Right atrium auricular region (tissue), 2 donors: ENCODE measurements at regions not wholly inside any gene's neighbourhood (a gene's known extent, or its start where the extent isn't known, plus 50 kb on each side); places are given as distances from the start of the nearest gene placed in this dataset.

Experiments
- DNase-seq: peaks from one replicate; pipeline ENCODE4 v3.0.0-alpha.2; 2019; ENCODE audit warnings: low spot score
- H3K27ac ChIP-seq, 2 donors: fragments of 200-600 bp; sonication (generic); 1 replicate in 1 of 2; 2 replicates in 1 of 2; pipeline ENCODE4 v1.5.1; 2016 to 2019
- H3K27me3 ChIP-seq, 2 donors: fragments of 200-600 bp; sonication (generic); one replicate each; pipeline versions ENCODE4 v1.5.1 to v1.6.0; 2017 to 2019
- H3K36me3 ChIP-seq: fragments of 200-600 bp; sonication (generic); one replicate; pipeline ENCODE4 v1.5.1; 2016
- H3K4me1 ChIP-seq, 2 donors: fragments of 200-600 bp; sonication (generic); one replicate each; pipeline versions ENCODE4 v1.5.1 to v1.6.0; 2017 to 2019
- H3K4me3 ChIP-seq, 2 donors: fragments of 200-600 bp; sonication (generic); 1 replicate in 1 of 2; 2 replicates in 1 of 2; pipeline ENCODE4 v1.5.1; 2017 to 2019; ENCODE audit warnings: mild to moderate bottlenecking in 1 of 2, moderate library complexity in 1 of 2
- H3K9me3 ChIP-seq, 2 donors: fragments of 200-600 bp; sonication (generic); one replicate each; pipeline ENCODE4 v1.5.1; 2019
- CTCF ChIP-seq, 2 donors: fragments of 200-600 bp; sonication (generic); IDR thresholded peaks; one replicate each; pipeline ENCODE4 v1.5.1; 2019; ENCODE audit warnings: antibody characterized with exemption in 2 of 2

- H3K4me3 ChIP-seq: no peak overlapping the region
- DNase-seq: no peak
- no peaks in the 10 kb centered on the region for H3K36me3 ChIP-seq
- H3K4me1 ChIP-seq: no peaks in the 10 kb centered on the region
- TF ChIP-seq CTCF (IDR thresholded peaks at IDR 0.05): no peak
- no peak overlapping the region for H3K27ac ChIP-seq
- H3K9me3 ChIP-seq: no peaks in the 10 kb centered on the region
- H3K27me3 ChIP-seq: no peaks in the 10 kb centered on the region
These were observed 1272.2 kb upstream of the LRRTM1 start for GRCh38 chr2:81576713-81577112.

GRCh38 chr2:81551040-81551634 is 1246.6 kb upstream of the LRRTM1 start:
- H3K36me3 ChIP-seq: no peaks in the 10 kb centered on the region
- H3K4me1 ChIP-seq: no peaks in the 10 kb centered on the region
- no peaks in the 10 kb centered on the region for H3K27me3 ChIP-seq
- DNase-seq: no peak
- H3K4me3 ChIP-seq: no peak overlapping the region
- H3K27ac ChIP-seq: no peak overlapping the region
- H3K9me3 ChIP-seq: no peaks in the 10 kb centered on the region
- no peak for TF ChIP-seq CTCF (IDR thresholded peaks at IDR 0.05)

- no peak for DNase-seq
- Histone ChIP-seq H3K36me3 (no peaks in the 10 kb centered on the region), H3K4me1 (no peaks in the 10 kb centered on the region), H3K9me3 (no peaks in the 10 kb centered on the region), H3K27ac (no peak overlapping the region), H3K4me3 (no peak overlapping the region), H3K27me3 (no peaks in the 10 kb centered on the region)
- TF ChIP-seq CTCF (IDR thresholded peaks at IDR 0.05): no peak
These were observed 1245.7 kb upstream of the LRRTM1 start for GRCh38 chr2:81550277-81550676.

- no peak for TF ChIP-seq CTCF (IDR thresholded peaks at IDR 0.05)
- H3K4me1 ChIP-seq: no peaks in the 10 kb centered on the region
- no peak for DNase-seq
- no peak overlapping the region for H3K27ac ChIP-seq
- H3K4me3 ChIP-seq: no peak overlapping the region
- H3K36me3 ChIP-seq: no peaks in the 10 kb centered on the region
- no peaks in the 10 kb centered on the region for H3K27me3 ChIP-seq
- H3K9me3 ChIP-seq: no peaks in the 10 kb centered on the region
These were observed 1245.1 kb upstream of the LRRTM1 start for GRCh38 chr2:81549646-81550045.

- no peak for TF ChIP-seq CTCF (IDR thresholded peaks at IDR 0.05)
- DNase-seq: no peak
- Histone ChIP-seq H3K27ac (no peak overlapping the region), H3K36me3 (no peaks in the 10 kb centered on the region), H3K27me3 (no peaks in the 10 kb centered on the region), H3K9me3 (no peaks in the 10 kb centered on the region), H3K4me1 (no peaks in the 10 kb centered on the region), H3K4me3 (no peak overlapping the region)
These were observed 1241.1 kb upstream of the LRRTM1 start for GRCh38 chr2:81545626-81546025.

GRCh38 chr2:81542119-81542518 is 1237.6 kb upstream of the LRRTM1 start:
- no peak for DNase-seq
- TF ChIP-seq CTCF (IDR thresholded peaks at IDR 0.05): no peak

More at GRCh38 chr2:81542119-81542518, 1237.6 kb upstream of the LRRTM1 start:
- Histone ChIP-seq H3K27ac (no peak overlapping the region), H3K4me3 (no peak overlapping the region), H3K36me3 (no peaks in the 10 kb centered on the region), H3K9me3 (no peaks in the 10 kb centered on the region), H3K27me3 (no peaks in the 10 kb centered on the region), H3K4me1 (no peaks in the 10 kb centered on the region)
